Posterior cingulate gyrus (tissue), 11 donors: ENCODE measurements at regions not wholly inside any gene's neighbourhood (a gene's known extent, or its start where the extent isn't known, plus 50 kb on each side); places are given as distances from the start of the nearest gene placed in this dataset.
"Not testable (repeated sequence)": the region's sequence is repeated elsewhere in the genome, so short reads cannot be mapped to it uniquely, and the experiment has no call there.

Experiments
- DNase-seq, 10 donors: peaks; one replicate each; pipeline versions ENCODE4 v3.0.0 to v3.0.0-alpha.2; 2020 to 2021; ENCODE audit warnings: mixed read lengths in 3 of 10
- intact Hi-C: fragments of 100-400 bp; cut with DNase I; formaldehyde crosslinking; loops from one replicate; pipeline ENCODE4 v1.15.1; 2023

DNA sequence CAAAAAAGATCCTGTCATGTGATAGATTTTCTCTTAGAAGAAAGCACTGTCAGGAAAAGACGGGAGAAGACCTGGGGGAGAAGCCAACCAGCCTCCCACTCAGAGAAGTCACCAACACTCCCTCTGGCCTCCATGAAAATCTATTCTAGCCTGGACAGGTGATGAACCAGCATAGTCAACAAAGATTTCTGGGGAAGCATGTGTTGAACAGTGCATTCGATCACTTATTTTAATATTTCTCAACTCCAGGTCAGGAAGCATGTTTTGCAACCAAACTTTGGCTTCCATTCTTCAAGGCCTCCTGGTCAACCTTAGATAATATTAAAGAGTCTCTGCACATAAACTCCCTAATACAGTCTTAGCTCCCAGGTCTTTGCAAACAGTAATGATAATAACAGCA, 74.7 kb upstream of the ERCC4 start:
- intact Hi-C loops: no loop called here

DNA sequence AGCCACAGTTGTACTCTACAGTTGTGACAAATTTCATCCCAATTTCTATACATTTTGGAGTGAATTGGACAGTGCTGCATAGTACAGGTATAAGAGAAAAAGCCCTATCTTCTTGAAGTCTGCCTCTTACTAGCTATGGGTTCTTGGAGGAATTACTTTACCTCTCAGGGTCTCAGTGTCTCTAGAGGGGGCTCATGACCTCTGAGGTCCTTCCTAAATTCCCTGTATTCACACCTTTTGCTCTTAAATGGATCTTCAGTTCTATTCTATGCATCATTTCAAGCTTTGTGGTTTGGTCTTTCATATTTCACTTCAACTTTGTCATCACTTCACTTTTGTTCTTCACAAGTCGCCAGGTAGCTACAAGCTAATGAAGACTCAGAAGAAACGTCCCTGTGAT, 71.2 kb upstream of the ERCC4 start:
- intact Hi-C loops: no loop called here
- no peak for DNase-seq

More for the DNA sequence above, 74.7 kb upstream of the ERCC4 start:
- no peak for DNase-seq

DNA sequence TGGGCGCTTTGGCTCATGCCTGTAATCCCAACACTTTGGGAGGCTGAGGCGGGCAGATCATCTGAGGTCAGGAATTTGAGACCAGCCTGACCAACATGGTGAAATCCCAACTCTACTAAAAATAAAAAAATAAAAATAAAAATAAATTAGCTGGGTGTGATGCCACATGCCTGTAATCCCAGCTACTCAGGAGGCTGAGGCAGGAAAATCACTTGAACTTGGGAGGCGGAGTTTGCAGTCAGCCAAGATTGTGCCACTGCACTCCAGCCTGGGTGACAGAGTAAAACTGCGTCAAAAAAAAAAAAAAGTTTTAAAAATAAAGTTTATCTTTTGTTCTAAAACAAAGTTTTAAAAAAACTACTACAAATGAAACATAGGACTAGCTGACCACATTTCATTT, 69.8 kb upstream of the ERCC4 start:
- intact Hi-C loops, DNase-seq: not testable (repeated sequence)

- intact Hi-C loops: no loop called here
- no peak for DNase-seq
These were observed 67.1 kb upstream of the ERCC4 start for GRCh38 chr16:13852827-13853226.

- intact Hi-C loops: no loop called here
- DNase-seq: no peak
These were observed 63.6 kb upstream of the ERCC4 start for GRCh38 chr16:13856398-13856797.

- DNase-seq: no peak
These were observed 63.0 kb upstream of the ERCC4 start for GRCh38 chr16:13856811-13857511.

DNA sequence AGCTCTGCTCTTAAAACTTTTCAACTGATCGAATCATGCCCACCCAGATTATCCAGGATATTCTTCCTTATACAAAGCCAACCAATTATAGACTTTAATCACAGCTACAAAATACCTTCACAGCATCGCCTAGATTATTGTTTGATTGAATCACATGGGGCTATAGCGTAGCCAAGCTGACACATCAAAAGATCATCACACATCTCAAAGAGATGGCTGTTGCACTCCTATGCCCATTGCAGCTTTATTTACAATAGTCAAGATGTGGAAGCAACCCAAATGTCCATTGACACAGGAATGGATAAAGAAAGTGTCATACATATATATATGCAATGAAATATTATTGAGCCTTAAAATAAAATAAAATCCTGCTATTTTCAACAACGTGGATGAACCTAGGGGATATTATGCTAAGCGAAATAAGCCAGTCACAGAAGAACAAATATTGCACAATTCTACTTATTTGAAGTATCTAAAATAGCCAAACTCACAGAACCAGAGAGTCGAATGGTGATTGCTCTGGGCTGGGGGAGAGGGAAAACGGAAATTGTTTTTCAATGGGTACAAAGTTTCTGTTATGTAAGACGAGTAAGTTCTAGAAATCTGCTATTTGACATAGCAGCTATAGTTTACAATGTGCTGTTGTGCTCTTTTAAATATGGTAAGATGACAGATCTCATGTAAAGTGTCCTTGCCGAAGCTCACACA, 60.9 kb upstream of the ERCC4 start:
- DNase-seq: no peak
- intact Hi-C loops: no loop called here

More at GRCh38 chr16:13856811-13857511, 63.0 kb upstream of the ERCC4 start:
- intact Hi-C loops: no loop called here

DNA sequence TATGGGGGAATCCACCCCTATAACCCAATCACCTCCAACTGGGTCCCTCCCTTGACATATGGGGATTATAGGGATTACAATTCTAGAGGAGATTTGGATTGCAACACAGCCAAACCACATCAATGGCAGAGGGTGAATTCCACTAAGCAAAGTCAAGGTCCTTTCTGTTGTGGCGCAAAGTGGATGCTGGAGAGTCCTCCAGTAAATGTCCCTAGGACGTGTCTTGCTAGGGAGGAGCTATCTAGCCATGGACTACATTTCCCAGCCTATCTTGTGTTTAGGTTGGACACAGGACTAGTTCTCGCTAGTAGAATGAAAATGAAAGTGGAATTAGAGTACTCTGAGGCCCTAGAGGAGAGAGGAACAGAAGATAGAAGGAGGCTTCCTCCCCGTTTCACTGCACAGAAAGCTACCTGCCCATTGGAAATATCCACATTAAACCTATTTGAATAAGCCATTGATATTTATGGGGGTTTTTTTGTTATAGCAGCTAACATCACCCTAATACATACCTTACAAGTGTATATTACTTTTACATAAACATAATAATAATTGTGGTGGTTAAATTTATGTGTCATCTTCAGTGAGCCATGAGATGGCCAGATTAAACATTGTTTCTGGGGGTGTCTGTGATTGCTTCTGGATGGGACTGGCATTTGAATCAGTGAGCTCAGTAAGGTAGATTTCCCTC, 56.7 kb upstream of the ERCC4 start:
- no peak for DNase-seq
- intact Hi-C loops: no loop called here

- intact Hi-C loops: no loop called here
- no peak for DNase-seq
These were observed 55.3 kb upstream of the ERCC4 start for GRCh38 chr16:13864689-13865088.

DNA sequence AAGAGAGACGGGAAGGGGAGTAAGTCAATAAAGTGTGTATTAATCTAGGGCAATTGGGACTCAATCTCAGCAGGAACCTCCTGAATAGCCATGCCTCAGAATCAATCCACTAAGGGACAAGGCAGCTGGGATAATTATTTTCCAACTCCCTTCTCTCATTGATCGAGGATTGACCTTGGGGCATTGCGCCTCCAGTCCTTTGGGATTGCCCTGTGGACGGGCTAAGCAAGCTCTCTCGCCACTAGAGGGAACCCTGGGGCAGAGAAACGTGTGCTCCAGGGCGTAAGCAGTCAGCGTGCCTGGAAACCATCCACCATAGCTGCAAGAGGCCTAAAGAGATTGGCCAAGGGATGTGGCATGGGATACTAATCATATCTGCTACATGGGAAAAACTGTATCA, 53.9 kb upstream of the ERCC4 start:
- intact Hi-C loops: no loop called here
- DNase-seq: peak in 3 of 10 donors; percentile 10 to 39 (median 16)
